Activated CD8-positive, alpha-beta memory T cell treated with anti-CD3 and anti-CD28 coated beads, Interleukin-2, amount 50 U/mL, for 1 hour (primary cell): ENCODE measurements at regions not wholly inside any gene's neighbourhood (a gene's known extent, or its start where the extent isn't known, plus 50 kb on each side); places are given as distances from the start of the nearest gene placed in this dataset.
"Not testable (repeated sequence)": the region's sequence is repeated elsewhere in the genome, so short reads cannot be mapped to it uniquely, and the experiment has no call there.

Source experiments
- DNase-seq: peaks from one replicate; pipeline ENCODE4 v3.0.0-alpha.2; 2020; ENCODE audit errors: extremely low read depth

DNA sequence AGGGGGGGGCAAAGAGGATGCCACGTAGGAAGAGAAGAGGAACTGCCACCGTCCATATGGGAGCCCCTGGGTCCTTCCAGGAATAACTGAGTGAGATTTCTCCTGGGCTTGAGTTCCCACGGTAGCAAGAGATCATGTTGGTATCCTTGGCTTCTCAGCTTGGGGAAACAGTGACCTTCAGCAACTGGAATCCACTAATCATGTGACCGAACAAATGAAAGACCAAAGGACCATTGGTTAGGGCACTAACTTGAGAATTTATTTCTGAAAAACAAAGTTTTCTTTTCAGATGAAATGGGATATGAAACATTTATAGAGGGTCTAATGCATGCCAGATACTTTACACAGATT is 259.4 kb upstream of the ID2 start:
- no peak for DNase-seq

DNA sequence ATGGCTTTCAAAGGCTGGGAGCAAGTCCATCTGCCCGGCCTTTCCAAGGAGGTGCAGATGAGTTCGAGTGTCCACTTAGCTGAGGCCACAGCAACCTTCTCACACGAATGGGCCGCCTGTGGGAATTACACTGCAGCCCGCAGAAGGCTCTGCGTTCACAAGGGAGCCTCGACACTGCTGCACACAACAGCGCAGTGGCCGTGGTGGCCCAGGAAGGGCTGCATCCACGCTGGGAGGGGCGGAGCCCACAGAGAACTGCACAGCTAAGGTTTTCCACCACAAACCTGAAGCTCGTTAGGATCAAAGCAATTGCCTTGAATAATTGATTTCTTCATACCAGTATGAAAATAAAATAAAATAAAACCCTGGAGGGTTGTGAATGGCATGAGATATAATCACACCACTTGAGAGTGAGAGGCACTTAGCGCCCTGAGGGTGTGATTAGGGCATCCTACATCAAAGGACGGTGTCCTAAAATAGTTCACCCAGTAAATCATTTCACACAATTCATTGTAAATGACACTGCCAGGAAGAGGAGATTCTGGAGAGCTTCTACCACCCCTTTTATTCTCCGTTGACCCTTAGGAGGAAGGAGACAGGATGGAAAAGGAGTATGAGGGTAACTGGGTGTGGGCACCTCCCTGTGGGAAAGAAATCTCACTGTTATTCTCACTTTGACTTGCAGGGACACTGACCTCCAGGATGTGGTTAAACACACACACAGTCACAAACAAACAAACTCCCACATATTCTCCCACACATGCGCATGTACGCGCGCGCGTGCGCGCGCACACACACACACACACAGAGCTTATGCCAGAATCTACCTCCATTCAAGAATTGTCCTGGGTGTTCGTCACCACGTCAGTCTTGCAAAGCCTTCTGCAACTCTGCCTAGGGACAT is 256.6 kb upstream of the ID2 start:
- DNase-seq: no peak

- no peak for DNase-seq
These were observed 255.3 kb upstream of the ID2 start for GRCh38 chr2:8426550-8426949.

GRCh38 chr2:8427211-8427610 is 254.6 kb upstream of the ID2 start:
- no peak for DNase-seq

GRCh38 chr2:8430628-8431027 is 251.2 kb upstream of the ID2 start:
- no peak for DNase-seq

GRCh38 chr2:8431446-8432125 is 250.3 kb upstream of the ID2 start:
- no peak for DNase-seq

DNA sequence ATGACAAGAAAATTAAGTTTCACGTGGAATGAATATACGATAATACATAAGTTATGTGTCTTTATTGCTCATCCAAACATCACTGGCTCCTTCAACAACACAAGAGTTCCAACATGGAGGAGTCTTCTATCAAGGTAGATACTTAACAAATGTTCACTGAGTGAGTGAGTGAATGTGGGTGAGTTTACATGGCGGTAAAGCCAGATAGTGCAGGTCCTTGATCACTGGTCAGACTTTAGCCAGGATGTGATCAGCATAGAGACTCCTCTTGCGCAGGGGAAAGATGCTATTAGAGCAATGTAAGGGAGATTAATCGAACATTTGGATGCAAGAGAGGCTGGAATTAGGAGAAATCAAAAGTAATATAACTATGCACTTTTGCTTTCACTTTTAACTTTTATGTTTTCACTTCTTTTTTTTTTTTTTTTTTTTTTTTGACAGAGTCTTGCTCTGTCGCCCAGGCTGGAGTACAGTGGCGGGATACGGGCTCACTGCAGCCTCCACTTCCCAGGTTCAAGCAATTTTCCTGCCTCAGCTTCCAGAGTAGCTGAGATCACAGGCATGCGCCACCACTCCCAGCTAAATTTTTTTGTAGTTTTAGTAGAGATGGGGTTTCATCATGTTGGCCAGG is 249.0 kb upstream of the ID2 start:
- no peak for DNase-seq

GRCh38 chr2:8433390-8433789 is 248.5 kb upstream of the ID2 start:
- no peak for DNase-seq

GRCh38 chr2:8435608-8436007 is 246.2 kb upstream of the ID2 start:
- no peak for DNase-seq

DNA sequence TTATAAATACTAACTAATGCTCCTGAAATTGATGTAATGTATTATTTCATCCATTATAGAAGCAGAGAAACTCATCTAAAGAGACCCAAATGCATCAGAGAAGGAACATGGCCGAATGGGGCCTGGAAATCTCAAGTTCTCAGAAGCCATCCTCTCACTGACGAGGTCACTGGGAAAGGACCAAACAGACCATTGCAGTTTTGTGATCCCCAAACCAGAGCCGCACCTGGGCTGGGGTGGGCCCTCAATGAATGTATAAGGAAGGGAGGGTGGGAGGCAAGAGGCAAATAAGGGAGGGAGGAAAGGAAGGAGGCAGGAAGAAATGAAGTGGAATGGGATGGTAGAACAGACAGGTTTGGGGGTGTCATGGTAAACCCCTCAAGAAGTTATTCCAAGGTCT is 245.3 kb upstream of the ID2 start:
- no peak for DNase-seq

- no peak for DNase-seq
These were observed 244.5 kb upstream of the ID2 start for GRCh38 chr2:8437228-8437948.

DNA sequence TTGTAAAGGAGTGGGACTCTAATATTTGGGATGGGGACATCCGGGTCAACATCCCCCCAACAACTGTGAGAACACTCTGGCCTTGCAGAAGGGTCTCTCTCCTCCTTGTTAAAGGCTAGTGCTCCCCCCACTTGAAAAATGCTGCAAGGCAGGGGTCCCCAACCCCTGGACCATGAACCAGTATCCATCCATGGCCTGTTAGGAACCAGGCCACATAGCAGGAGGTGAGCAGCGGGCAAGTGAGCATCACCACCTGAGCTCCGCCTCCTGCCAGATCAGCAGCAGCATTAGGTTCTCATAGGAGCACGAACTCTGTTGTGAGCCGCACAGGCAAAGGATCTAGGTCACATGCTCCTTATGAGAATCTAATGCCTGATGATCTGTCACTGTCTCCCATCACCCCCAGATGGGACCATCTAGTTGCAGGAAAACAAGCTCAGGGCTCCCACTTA is 243.9 kb upstream of the ID2 start:
- DNase-seq: no peak

DNA sequence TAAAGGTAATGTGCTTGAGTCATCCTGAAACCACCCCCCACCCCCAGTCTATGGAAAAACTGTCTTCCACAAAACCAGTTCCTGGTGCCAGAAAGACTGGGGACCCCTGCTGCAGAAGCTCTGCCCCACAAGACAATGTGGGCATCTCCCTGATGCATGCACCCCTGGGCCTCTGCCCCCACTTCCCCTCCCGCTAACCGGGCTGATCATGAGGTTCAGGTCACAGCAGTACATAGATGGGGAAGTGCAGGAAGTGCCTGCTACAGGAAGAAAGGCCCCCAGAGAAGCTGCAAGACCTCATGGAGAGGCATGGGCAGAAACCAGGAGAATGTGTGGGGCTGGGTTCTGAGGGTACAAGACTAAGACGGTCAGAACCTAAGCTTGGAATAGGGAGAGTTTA is 243.4 kb upstream of the ID2 start:
- no peak for DNase-seq

DNA sequence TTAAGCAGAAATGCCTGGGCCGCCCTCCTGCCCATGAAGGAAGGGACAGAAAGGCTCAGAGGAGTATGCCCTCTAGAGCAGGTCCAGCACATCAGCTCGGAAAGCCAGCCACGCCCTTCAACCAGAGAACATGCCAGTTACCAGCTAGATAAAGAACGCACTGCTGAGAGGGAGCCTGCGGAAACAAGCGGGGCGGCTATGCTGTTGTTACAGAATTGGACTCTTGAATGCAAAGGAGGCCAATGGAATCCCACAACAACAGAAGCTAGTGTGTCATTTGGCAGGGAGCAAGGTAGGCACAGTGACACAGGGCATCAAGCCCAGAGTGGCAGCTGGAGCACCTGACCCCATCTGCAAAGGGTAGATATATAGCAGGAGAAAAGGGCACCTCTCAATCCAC is 242.9 kb upstream of the ID2 start:
- no peak for DNase-seq

- DNase-seq: no peak
These were observed 241.7 kb upstream of the ID2 start for GRCh38 chr2:8440029-8440778.

- no peak for DNase-seq
These were observed 240.5 kb upstream of the ID2 start for GRCh38 chr2:8441371-8441770.

DNA sequence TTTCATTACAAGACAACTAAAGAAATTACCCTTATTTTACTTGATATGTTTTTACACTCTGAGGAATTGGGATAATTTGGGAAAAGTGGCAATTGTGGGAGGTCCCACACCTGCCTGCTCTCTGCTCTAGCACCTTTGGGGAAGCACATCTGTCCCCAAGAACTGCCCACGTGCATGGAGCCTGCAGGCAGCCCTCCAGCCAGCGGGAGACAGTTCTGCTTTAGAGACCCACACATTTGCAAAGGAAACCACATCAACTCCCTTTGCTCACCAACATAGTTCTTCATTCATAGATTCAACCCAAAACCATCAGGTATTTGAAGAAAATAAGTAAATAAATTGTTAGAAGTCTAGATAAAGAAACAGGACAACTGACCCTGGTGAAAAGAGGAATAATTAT is 239.9 kb upstream of the ID2 start:
- DNase-seq: no peak

DNA sequence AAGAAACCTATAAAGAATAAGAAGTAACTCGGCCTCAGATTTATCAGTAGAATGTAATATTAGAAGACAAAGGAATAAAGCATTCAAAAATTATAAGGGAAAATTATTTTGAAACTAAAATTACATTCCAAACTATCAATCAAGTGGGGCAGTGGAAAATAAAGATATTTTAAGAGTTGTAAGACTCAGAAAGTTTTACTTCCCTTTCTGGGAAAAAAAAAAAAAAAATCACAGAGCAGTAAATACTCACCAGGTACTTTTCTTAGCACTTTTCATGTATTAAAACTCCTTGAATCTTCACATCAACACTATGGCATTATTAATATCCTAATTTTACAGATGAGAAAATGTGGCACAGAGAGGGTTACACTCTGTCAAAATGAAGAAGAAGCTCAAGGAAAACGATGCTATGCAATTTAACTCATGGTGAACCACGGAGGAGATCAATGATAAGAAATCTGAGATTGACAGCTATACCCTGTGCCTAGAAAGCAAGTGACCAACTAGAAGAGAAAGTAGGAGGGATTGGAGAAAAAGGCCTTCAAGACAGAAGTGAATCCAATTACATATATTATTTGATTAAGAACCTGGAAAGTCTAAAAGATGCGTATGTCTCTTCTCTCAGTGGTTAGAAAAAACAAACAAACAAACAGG is 238.9 kb upstream of the ID2 start:
- DNase-seq: no peak

GRCh38 chr2:8445580-8445979 is 236.3 kb upstream of the ID2 start:
- no peak for DNase-seq

DNA sequence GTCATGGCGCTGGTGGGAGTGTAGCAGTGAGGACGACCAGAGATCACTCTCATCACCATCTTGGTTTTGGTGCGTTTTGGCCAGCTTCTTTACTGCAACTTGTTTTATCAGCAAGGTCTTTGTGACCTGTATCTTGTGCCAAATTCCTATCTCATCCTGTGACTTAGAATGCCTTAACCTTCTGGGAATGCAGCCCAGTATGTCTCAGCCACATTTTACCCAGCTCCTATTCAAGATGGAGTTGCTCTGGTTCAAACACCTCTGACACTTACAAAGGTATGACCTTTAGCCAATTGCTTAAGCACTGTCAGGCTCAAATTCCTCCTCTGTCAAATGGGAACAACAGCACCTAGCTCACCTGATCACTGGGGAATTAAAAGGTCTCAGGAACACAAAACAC is 235.1 kb upstream of the ID2 start:
- not testable (repeated sequence) for DNase-seq

DNA sequence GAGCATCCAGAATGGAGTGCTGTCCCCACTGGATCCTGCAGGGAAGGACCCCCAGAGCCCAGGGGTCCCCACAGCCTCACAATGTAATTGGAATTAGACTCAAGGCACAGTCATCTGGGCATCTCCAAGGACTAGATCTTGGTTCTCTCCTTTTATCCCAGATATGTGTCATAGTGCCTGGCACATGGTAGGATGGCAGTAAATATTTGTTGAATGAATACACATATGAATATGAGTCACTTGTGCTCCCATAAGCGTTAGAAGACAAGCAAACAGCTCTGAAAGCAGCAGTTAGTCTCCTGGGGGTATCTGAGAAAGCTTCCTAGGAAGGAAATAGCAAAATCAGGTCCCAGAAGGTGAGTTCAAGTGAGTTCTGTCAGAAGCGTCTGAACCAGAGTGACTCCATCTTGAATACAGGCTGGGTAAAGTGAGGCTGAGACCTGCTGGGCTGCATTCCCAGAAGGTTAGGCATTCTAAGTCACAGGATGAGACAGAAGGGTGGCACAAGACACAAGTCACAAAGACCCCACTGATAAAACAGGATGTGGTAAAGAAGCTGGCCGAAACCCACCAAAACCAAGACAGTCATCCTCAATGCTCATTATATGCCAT is 234.1 kb upstream of the ID2 start:
- DNase-seq: no peak
